Activated CD4-positive, alpha-beta T cell treated with anti-CD3 and anti-CD28 coated beads, Interleukin-2, amount 50 U/mL, for 16 hours (primary cell): ENCODE measurements at regions not wholly inside any gene's neighbourhood (a gene's known extent, or its start where the extent isn't known, plus 50 kb on each side); places are given as distances from the start of the nearest gene placed in this dataset.
"Not testable (repeated sequence)": the region's sequence is repeated elsewhere in the genome, so short reads cannot be mapped to it uniquely, and the experiment has no call there.

ENCODE experiments used
- DNase-seq: peaks from one replicate; pipeline ENCODE4 v3.0.0-alpha.2; 2020

- DNase-seq, result no peak
Observed at GRCh38 chr18:73613706-73614340, 533.8 kb downstream of the FBXO15 start.

DNA sequence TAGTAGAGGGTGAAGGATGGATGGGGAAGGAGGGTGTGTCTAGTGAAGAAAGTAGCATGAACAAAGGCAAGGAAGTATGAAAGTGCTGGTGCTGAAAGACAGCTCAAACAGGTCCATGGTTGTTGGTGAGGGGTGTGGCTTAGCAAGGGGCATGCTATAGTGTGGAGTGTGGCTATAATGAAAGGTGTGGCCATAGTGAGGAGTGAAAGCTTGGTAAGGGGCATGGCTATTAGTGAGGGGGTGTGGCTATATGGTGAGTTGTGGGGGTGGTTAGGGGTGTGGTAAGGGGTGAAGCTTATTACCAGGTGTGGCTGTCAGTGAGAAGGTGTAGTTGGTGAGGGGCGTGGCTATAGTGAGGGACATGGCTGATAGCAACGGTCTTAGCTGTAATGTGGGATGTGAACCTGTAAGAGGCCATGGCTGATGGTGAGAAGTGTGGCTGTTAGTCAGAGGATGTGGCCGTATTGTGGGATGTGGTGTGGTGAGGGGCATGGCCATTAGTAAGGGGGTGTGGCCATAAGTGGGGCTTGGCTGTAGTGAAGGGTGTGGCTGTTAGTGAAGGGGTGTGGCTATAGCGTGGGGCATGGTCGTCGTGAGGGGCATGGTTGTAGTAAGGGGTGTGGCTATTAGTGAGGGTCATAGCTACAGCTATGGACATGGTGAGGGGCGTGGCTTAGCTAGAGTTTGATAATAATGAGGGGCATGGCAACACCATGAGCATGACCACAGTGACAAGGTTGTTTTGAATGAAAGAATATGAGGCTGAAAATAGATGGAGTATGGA, 549.6 kb downstream of the FBXO15 start:
- DNase-seq, result no peak

GRCh38 chr18:73594749-73595148, 552.9 kb downstream of the FBXO15 start:
- DNase-seq, result no peak

DNA sequence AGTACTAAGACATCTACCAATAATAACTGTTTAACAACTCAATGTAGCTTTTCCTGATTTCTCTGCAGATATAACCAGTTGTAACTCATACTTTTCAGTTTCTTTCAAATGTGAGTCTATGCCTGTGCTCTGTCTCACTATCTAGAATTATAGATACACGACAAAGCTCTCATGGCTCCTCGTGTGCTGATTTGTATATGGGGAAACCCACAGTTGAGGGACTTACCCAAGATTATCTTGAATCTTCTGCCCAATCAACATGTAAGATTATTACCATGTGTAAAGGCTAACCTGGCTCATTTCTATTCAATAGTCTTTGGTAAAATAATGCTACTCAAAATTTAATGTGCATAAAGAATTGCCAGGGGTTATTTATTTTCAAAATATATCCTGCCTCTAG, 554.4 kb downstream of the FBXO15 start:
- no peak for DNase-seq

GRCh38 chr18:73590950-73591349, 556.7 kb downstream of the FBXO15 start:
- DNase-seq, result no peak

GRCh38 chr18:73579698-73580097, 567.9 kb downstream of the FBXO15 start:
- DNase-seq, result no peak

- DNase-seq, result no peak
Observed at GRCh38 chr18:73577365-73577764, 570.3 kb downstream of the FBXO15 start.

- DNase-seq, result no peak
Observed at GRCh38 chr18:73563901-73564472, 583.6 kb downstream of the FBXO15 start.

DNA sequence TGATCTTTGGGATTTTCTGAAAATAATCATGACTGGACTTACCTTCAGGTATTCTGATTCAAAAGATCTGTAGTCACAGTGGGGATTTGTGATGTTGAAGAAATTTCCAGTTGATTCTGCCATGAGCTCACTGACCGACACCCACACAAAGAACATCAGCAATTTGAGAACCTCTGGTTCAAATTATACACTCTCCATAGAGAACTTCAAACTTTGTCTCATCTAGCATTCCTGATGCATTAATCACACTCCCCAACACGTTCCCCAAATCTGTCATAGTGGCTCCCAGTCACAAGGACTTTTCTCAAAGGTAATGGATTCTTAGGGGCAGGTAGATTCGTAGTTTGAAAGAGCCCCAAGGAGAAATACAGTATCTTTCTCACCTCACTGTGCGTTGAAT, 584.3 kb downstream of the FBXO15 start:
- no peak for DNase-seq

DNA sequence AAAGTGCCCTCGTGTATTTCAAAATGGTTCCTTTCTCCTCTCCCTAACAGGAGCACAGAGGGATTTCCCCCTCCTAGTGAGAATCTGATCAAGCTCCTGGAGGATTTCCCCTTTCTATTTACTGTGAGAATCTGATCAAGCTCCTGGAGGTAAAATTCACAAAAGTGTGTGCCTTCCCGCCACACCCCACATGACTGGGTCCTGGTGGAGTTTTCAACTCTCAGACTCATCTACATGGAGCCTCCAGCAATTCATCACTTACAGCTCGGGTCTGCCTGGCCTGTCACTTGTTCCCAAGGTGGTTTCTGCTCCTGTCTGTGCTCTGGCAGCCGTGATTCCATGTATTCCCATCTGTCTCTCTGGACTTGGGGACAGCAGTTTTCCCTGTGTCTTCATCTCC, 590.7 kb downstream of the FBXO15 start:
- no peak for DNase-seq

GRCh38 chr18:73552171-73552570, 595.5 kb downstream of the FBXO15 start:
- DNase-seq, result no peak

- DNase-seq, result no peak
Observed at GRCh38 chr18:73551211-73551610, 596.4 kb downstream of the FBXO15 start.

- no peak for DNase-seq
Observed at GRCh38 chr18:73549236-73549635, 598.4 kb downstream of the FBXO15 start.

GRCh38 chr18:73545472-73545871, 602.2 kb downstream of the FBXO15 start:
- no peak for DNase-seq

GRCh38 chr18:73544617-73545016, 603.0 kb downstream of the FBXO15 start:
- DNase-seq, result no peak

- DNase-seq, result no peak
Observed at GRCh38 chr18:73544032-73544431, 603.6 kb downstream of the FBXO15 start.

GRCh38 chr18:73535990-73536389, 611.6 kb downstream of the FBXO15 start:
- DNase-seq, result no peak

DNA sequence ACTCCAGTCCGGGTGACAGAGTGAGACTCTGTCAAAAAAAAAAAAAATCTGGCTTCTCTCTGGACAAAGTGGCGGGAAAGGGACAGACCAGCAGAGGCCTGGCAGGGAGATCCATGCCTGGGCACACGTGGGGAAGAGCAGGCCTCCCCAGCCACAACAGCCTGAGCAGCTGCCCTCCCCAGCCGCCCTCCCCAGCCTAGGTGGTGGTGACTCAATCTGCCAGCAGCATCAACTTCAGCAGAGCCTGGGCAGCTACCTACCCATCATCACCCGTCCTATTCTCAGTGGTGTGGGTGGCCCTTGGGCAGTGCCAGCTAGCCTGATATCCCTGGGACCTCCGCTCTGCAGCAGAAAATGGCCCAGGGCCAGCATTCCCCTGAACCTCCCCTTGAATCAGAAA, 612.4 kb downstream of the FBXO15 start:
- DNase-seq, result no peak

- DNase-seq, result no peak
Observed at GRCh38 chr18:73531601-73532000, 616.0 kb downstream of the FBXO15 start.

DNA sequence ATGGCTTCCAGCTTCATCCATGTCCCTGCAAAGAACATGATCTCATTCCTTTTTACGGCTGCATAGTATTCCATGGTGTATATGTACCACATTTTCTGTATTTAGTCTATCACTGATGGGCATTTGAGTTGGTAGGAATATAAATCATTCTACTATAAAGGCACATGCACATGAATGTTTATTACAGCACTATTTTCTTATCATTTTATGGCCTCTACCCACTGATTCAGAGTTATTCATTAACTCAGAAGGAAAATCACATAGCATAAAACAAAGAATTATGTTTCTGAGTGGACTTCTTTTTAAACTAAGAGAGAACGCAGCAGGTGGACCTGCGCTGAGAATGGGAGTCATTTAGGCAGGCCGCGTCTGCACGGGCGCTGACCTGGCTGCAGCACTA, 619.6 kb downstream of the FBXO15 start:
- DNase-seq, result no peak

DNA sequence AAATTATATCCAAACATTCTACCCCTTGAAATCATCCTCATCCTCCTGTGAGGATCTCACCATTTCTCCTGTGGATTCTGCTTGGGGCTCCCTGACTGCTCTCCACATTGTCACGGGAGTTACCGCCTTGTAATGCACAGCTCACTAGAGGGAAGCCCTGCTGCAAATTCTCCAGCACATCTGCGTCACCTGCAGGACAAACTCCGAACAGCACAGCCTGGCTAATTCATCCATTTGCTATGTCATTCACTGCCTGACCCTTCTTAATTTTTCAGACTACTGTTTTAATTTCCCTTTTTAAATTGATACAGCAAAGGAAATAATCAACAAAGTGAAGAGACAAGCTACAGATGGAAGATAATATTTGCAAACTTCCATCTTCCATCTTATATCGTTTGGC, 627.4 kb downstream of the FBXO15 start:
- DNase-seq, result no peak

DNA sequence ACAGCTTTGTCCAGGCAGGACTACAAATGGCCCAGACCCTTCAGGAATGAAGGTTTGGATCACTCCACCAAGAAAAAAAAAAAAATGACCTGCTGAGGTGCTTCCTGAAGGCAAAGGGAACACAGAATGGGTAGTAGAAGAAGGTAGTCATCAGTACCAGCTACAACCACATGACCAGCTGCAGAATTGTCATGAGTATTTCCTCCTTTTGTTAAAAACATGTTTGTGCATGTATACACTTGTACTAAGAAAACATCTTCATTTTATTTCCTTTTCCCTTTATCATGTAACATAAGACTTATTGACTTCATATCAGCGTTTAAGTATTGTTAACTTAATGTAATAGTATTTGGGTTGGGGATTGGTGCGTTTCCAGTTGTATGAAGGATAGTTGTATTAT, 631.6 kb downstream of the FBXO15 start:
- not testable (repeated sequence) for DNase-seq

GRCh38 chr18:73514449-73514848, 633.2 kb downstream of the FBXO15 start:
- no peak for DNase-seq

GRCh38 chr18:73511771-73512503, 635.7 kb downstream of the FBXO15 start:
- no peak for DNase-seq
